HFFc6 (cell line): ENCODE measurements at regions not wholly inside any gene's neighbourhood (a gene's known extent, or its start where the extent isn't known, plus 50 kb on each side); places are given as distances from the start of the nearest gene placed in this dataset.

Experiments used
- DNase-seq: peaks from one replicate; pipeline ENCODE4 v3.0.0-alpha.2; 2018
- H3K27ac Mint-ChIP-seq: 2 replicates; pipeline ENCODE4 v1.8.0; 2020; ENCODE audit warnings: mild to moderate bottlenecking, mixed read lengths
- H3K27me3 Mint-ChIP-seq: 2 replicates; pipeline ENCODE4 v1.8.0; 2021; ENCODE audit warnings: mild to moderate bottlenecking, moderate library complexity, mixed read lengths; ENCODE audit not compliant: insufficient read depth
- H3K36me3 Mint-ChIP-seq: 2 replicates; pipeline ENCODE4 v1.8.0; 2021; ENCODE audit warnings: low read depth, mixed read lengths
- H3K4me1 Mint-ChIP-seq: 2 replicates; pipeline ENCODE4 v1.8.0; 2020; ENCODE audit warnings: low read depth, mixed read lengths
- H3K4me3 Mint-ChIP-seq: 2 replicates; pipeline ENCODE4 v1.8.0; 2020; ENCODE audit warnings: mild to moderate bottlenecking, moderate library complexity, mixed read lengths
- H3K9me3 Mint-ChIP-seq: 2 replicates; pipeline ENCODE4 v1.8.0; 2020; ENCODE audit warnings: mild to moderate bottlenecking, mixed read lengths
- CTCF ChIP-seq: fragments of 200-600 bp; sonication (generic); IDR thresholded peaks from 2 replicates; pipeline ENCODE4 v1.5.0; 2021; ENCODE audit warnings: antibody characterized with exemption, mild to moderate bottlenecking

- no peak overlapping the region for H3K4me3 Mint-ChIP-seq
- H3K9me3 Mint-ChIP-seq: peaks cover 70% of the 10 kb centered on the region
- no peaks in the 10 kb centered on the region for H3K4me1 Mint-ChIP-seq
- peaks cover 1% of the 10 kb centered on the region for H3K27me3 Mint-ChIP-seq
- no peak for DNase-seq
- no peaks in the 10 kb centered on the region for H3K36me3 Mint-ChIP-seq
- H3K27ac Mint-ChIP-seq: no peak overlapping the region
- TF ChIP-seq CTCF: no peak
Measured at GRCh38 chr14:101207897-101208296, 304.4 kb upstream of the RTL1 start.

GRCh38 chr14:101209594-101209993 lies 306.1 kb upstream of the RTL1 start:
- H3K4me1 Mint-ChIP-seq: no peaks in the 10 kb centered on the region
- peaks cover 60% of the 10 kb centered on the region for H3K9me3 Mint-ChIP-seq
- H3K36me3 Mint-ChIP-seq: no peaks in the 10 kb centered on the region
- no peak for DNase-seq
- H3K27me3 Mint-ChIP-seq: peaks cover 1% of the 10 kb centered on the region
- H3K4me3 Mint-ChIP-seq: no peak overlapping the region
- H3K27ac Mint-ChIP-seq: no peak overlapping the region
- no peak for TF ChIP-seq CTCF

- no peak overlapping the region for H3K4me3 Mint-ChIP-seq
- no peaks in the 10 kb centered on the region for H3K36me3 Mint-ChIP-seq
- no peak overlapping the region for H3K27ac Mint-ChIP-seq
- H3K27me3 Mint-ChIP-seq: peaks cover 18% of the 10 kb centered on the region
- no peaks in the 10 kb centered on the region for H3K4me1 Mint-ChIP-seq
- TF ChIP-seq CTCF: no peak
- DNase-seq: no peak
- H3K9me3 Mint-ChIP-seq: peaks cover 17% of the 10 kb centered on the region
Measured at GRCh38 chr14:101215266-101215665, 311.7 kb upstream of the RTL1 start.

GRCh38 chr14:101215927-101216326 lies 312.4 kb upstream of the RTL1 start:
- Mint-ChIP-seq H3K27me3 (peaks cover 20% of the 10 kb centered on the region), H3K27ac (no peak overlapping the region), H3K36me3 (no peaks in the 10 kb centered on the region), H3K4me1 (no peaks in the 10 kb centered on the region), H3K9me3 (peaks cover 11% of the 10 kb centered on the region), H3K4me3 (no peak overlapping the region)
- no peak for DNase-seq
- TF ChIP-seq CTCF: no peak

- H3K36me3 Mint-ChIP-seq: no peaks in the 10 kb centered on the region
- TF ChIP-seq CTCF: no peak
- H3K27ac Mint-ChIP-seq: no peak overlapping the region
- H3K27me3 Mint-ChIP-seq: peaks cover 23% of the 10 kb centered on the region
- no peak for DNase-seq
- H3K9me3 Mint-ChIP-seq: peaks cover 10% of the 10 kb centered on the region
- H3K4me3 Mint-ChIP-seq: no peak overlapping the region
- H3K4me1 Mint-ChIP-seq: no peaks in the 10 kb centered on the region
Measured at GRCh38 chr14:101216366-101217079, 313.0 kb upstream of the RTL1 start.
